NB4 (cell line): ENCODE measurements at regions not wholly inside any gene's neighbourhood (a gene's known extent, or its start where the extent isn't known, plus 50 kb on each side); places are given as distances from the start of the nearest gene placed in this dataset.
"Not testable (repeated sequence)": the region's sequence is repeated elsewhere in the genome, so short reads cannot be mapped to it uniquely, and the experiment has no call there.

Experiments
- POLR2A ChIP-seq: IDR thresholded peaks from 2 replicates; pipeline ENCODE4 v1.6.1; 2011; ENCODE audit warnings: mild to moderate bottlenecking; ENCODE audit not compliant: insufficient read length; ENCODE audit errors: extremely low read depth
- TF ChIP-seq, protein P1 (sequence below): IDR thresholded peaks from one replicate; pipeline ENCODE4 v1.5.1; 2012; ENCODE audit warnings: low read depth, low read length
- TF ChIP-seq, protein P2 (sequence below): IDR thresholded peaks from 2 replicates; pipeline ENCODE4 v1.6.1; 2011; ENCODE audit warnings: low read depth, low read length

DNA sequence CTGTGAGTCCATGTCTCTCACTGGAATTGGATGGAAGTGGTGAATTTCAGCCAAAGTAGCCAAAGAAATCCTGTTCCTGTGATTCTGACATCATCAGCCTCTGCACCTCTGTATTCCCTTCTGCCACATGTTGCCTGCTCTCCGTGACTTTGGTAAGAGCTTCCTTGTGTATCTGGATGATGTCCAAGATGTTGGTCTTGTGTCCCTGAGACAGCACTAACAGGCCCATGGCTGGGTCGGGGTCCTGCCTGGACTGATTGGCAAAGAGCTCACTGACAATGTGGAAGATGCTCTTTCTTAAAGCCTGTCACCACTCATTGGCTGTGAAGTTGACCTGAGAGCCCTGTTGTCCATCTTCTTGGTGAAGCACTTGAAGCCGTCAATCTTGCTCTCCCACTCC lies 247.3 kb downstream of the CWH43 start:
- TF ChIP-seq, protein P1, sequence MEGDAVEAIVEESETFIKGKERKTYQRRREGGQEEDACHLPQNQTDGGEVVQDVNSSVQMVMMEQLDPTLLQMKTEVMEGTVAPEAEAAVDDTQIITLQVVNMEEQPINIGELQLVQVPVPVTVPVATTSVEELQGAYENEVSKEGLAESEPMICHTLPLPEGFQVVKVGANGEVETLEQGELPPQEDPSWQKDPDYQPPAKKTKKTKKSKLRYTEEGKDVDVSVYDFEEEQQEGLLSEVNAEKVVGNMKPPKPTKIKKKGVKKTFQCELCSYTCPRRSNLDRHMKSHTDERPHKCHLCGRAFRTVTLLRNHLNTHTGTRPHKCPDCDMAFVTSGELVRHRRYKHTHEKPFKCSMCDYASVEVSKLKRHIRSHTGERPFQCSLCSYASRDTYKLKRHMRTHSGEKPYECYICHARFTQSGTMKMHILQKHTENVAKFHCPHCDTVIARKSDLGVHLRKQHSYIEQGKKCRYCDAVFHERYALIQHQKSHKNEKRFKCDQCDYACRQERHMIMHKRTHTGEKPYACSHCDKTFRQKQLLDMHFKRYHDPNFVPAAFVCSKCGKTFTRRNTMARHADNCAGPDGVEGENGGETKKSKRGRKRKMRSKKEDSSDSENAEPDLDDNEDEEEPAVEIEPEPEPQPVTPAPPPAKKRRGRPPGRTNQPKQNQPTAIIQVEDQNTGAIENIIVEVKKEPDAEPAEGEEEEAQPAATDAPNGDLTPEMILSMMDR: not testable (repeated sequence)
- not testable (repeated sequence) for TF ChIP-seq POLR2A
- TF ChIP-seq, protein P2, sequence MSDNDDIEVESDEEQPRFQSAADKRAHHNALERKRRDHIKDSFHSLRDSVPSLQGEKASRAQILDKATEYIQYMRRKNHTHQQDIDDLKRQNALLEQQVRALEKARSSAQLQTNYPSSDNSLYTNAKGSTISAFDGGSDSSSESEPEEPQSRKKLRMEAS: not testable (repeated sequence)
